ENCODE measurements at regions not wholly inside any gene's neighbourhood (a gene's known extent, or its start where the extent isn't known, plus 50 kb on each side); places are given as distances from the start of the nearest gene placed in this dataset.

- no peak for ATAC-seq (ENCODE audit: low FRiP score)
- Histone ChIP-seq H3K36me3 (ENCODE audit: control insufficient read depth in 1 of 2, insufficient read depth in 2 of 2, low read length in 1 of 2) (no peaks in the 10 kb centered on the region), H3K9me3 (ENCODE audit: control insufficient read depth, low read length) (no peaks in the 10 kb centered on the region), H3K27me3 (ENCODE audit: control insufficient read depth in 1 of 2, insufficient read depth in 2 of 2, low read length in 1 of 2) (peaks cover 0 to 1% of the 10 kb centered on the region in 2 donors), H3K27ac (ENCODE audit: low read depth in 1 of 2, low read length in 2 of 2) (no peak overlapping the region), H3K4me3 (ENCODE audit: low read length in 2 of 2) (no peak overlapping the region), H3K4me1 (ENCODE audit: control insufficient read depth in 1 of 2, insufficient read depth in 2 of 2, low read length in 2 of 2) (no peaks in the 10 kb centered on the region)
- no peak for DNase-seq
- intact Hi-C loops (cut with DNase I) = no loop called here
- WGBS, 2 donors = 0 to 12% methylated on average over 2 of the region's 2 CpGs
Observed at GRCh38 chr5:4418084-4418483, 722.0 kb upstream of the ADAMTS16 start.

GRCh38 chr5:4419281-4419680, 720.8 kb upstream of the ADAMTS16 start:
- intact Hi-C loops (cut with DNase I) = no loop called here
- no peak overlapping the region for H3K4me3 ChIP-seq (ENCODE audit: low read length in 2 of 2)
- no peak for ATAC-seq (ENCODE audit: low FRiP score)
- no peaks in the 10 kb centered on the region for H3K9me3 ChIP-seq (ENCODE audit: control insufficient read depth, low read length)
- H3K36me3 ChIP-seq (ENCODE audit: control insufficient read depth in 1 of 2, insufficient read depth in 2 of 2, low read length in 1 of 2) = no peaks in the 10 kb centered on the region
- no peak overlapping the region for H3K27ac ChIP-seq (ENCODE audit: low read depth in 1 of 2, low read length in 2 of 2)
- 20 to 31% methylated on average over 8 of the region's 8 CpGs for WGBS, 2 donors
- H3K4me1 ChIP-seq (ENCODE audit: control insufficient read depth in 1 of 2, insufficient read depth in 2 of 2, low read length in 2 of 2) = no peaks in the 10 kb centered on the region
- peaks cover 0 to 1% of the 10 kb centered on the region in 2 donors for H3K27me3 ChIP-seq (ENCODE audit: control insufficient read depth in 1 of 2, insufficient read depth in 2 of 2, low read length in 1 of 2)
- no peak for DNase-seq

GRCh38 chr5:4420177-4420576, 720.0 kb upstream of the ADAMTS16 start:
- Histone ChIP-seq H3K27me3 (ENCODE audit: control insufficient read depth in 1 of 2, insufficient read depth in 2 of 2, low read length in 1 of 2) (peaks cover 0 to 1% of the 10 kb centered on the region in 2 donors), H3K27ac (ENCODE audit: low read depth in 1 of 2, low read length in 2 of 2) (no peak overlapping the region), H3K36me3 (ENCODE audit: control insufficient read depth in 1 of 2, insufficient read depth in 2 of 2, low read length in 1 of 2) (no peaks in the 10 kb centered on the region), H3K9me3 (ENCODE audit: control insufficient read depth, low read length) (no peaks in the 10 kb centered on the region), H3K4me3 (ENCODE audit: low read length in 2 of 2) (no peak overlapping the region), H3K4me1 (ENCODE audit: control insufficient read depth in 1 of 2, insufficient read depth in 2 of 2, low read length in 2 of 2) (no peaks in the 10 kb centered on the region)
- 89 to 93% methylated on average over 3 of the region's 3 CpGs for WGBS, 2 donors
- intact Hi-C loops (cut with DNase I) = no loop called here
- DNase-seq = no peak
- no peak for ATAC-seq (ENCODE audit: low FRiP score)

- H3K36me3 ChIP-seq (ENCODE audit: control insufficient read depth in 1 of 2, insufficient read depth in 2 of 2, low read length in 1 of 2) = no peaks in the 10 kb centered on the region
- H3K27ac ChIP-seq (ENCODE audit: low read depth in 1 of 2, low read length in 2 of 2) = no peak overlapping the region
- no peak overlapping the region for H3K4me3 ChIP-seq (ENCODE audit: low read length in 2 of 2)
- peaks cover 0 to 1% of the 10 kb centered on the region in 2 donors for H3K27me3 ChIP-seq (ENCODE audit: control insufficient read depth in 1 of 2, insufficient read depth in 2 of 2, low read length in 1 of 2)
- no peak for ATAC-seq (ENCODE audit: low FRiP score)
- 64 to 65% methylated on average over 6 of the region's 6 CpGs for WGBS, 2 donors
- H3K4me1 ChIP-seq (ENCODE audit: control insufficient read depth in 1 of 2, insufficient read depth in 2 of 2, low read length in 2 of 2) = no peaks in the 10 kb centered on the region
- DNase-seq = no peak
- intact Hi-C loops (cut with DNase I) = no loop called here
- no peaks in the 10 kb centered on the region for H3K9me3 ChIP-seq (ENCODE audit: control insufficient read depth, low read length)
Observed at GRCh38 chr5:4420681-4421080, 719.4 kb upstream of the ADAMTS16 start.

GRCh38 chr5:4422247-4422646, 717.9 kb upstream of the ADAMTS16 start:
- 39 to 44% methylated on average over 3 of the region's 3 CpGs for WGBS, 2 donors
- intact Hi-C loops (cut with DNase I) = no loop called here
- H3K9me3 ChIP-seq (ENCODE audit: control insufficient read depth, low read length) = no peaks in the 10 kb centered on the region
- DNase-seq (no peak), ATAC-seq (ENCODE audit: low FRiP score) (no peak)
- H3K36me3 ChIP-seq (ENCODE audit: control insufficient read depth in 1 of 2, insufficient read depth in 2 of 2, low read length in 1 of 2) = no peaks in the 10 kb centered on the region
- no peaks in the 10 kb centered on the region for H3K4me1 ChIP-seq (ENCODE audit: control insufficient read depth in 1 of 2, insufficient read depth in 2 of 2, low read length in 2 of 2)
- no peak overlapping the region for H3K4me3 ChIP-seq (ENCODE audit: low read length in 2 of 2)
- no peak overlapping the region for H3K27ac ChIP-seq (ENCODE audit: low read depth in 1 of 2, low read length in 2 of 2)
- H3K27me3 ChIP-seq (ENCODE audit: control insufficient read depth in 1 of 2, insufficient read depth in 2 of 2, low read length in 1 of 2) = peaks cover 0 to 1% of the 10 kb centered on the region in 2 donors

GRCh38 chr5:4424895-4425294, 715.2 kb upstream of the ADAMTS16 start:
- no peaks in the 10 kb centered on the region for H3K4me1 ChIP-seq (ENCODE audit: control insufficient read depth in 1 of 2, insufficient read depth in 2 of 2, low read length in 2 of 2)
- no peaks in the 10 kb centered on the region for H3K36me3 ChIP-seq (ENCODE audit: control insufficient read depth in 1 of 2, insufficient read depth in 2 of 2, low read length in 1 of 2)
- peaks cover 0 to 1% of the 10 kb centered on the region in 2 donors for H3K27me3 ChIP-seq (ENCODE audit: control insufficient read depth in 1 of 2, insufficient read depth in 2 of 2, low read length in 1 of 2)
- no peak for ATAC-seq (ENCODE audit: low FRiP score)
- intact Hi-C loops (cut with DNase I) = no loop called here
- H3K27ac ChIP-seq (ENCODE audit: low read depth in 1 of 2, low read length in 2 of 2) = no peak overlapping the region
- no peaks in the 10 kb centered on the region for H3K9me3 ChIP-seq (ENCODE audit: control insufficient read depth, low read length)
- 72 to 80% methylated on average over 4 of the region's 4 CpGs for WGBS, 2 donors
- no peak for DNase-seq
- no peak overlapping the region for H3K4me3 ChIP-seq (ENCODE audit: low read length in 2 of 2)

GRCh38 chr5:4440536-4440935, 699.6 kb upstream of the ADAMTS16 start:
- DNase-seq (no peak), ATAC-seq (ENCODE audit: low FRiP score) (no peak)
- WGBS, 2 donors = 75% methylated on average over 2 of the region's 2 CpGs
- no peak overlapping the region for H3K4me3 ChIP-seq (ENCODE audit: low read length in 2 of 2)
- no peak overlapping the region for H3K27ac ChIP-seq (ENCODE audit: low read depth in 1 of 2, low read length in 2 of 2)
- no peaks in the 10 kb centered on the region for H3K36me3 ChIP-seq (ENCODE audit: control insufficient read depth in 1 of 2, insufficient read depth in 2 of 2, low read length in 1 of 2)
- H3K4me1 ChIP-seq (ENCODE audit: control insufficient read depth in 1 of 2, insufficient read depth in 2 of 2, low read length in 2 of 2) = no peaks in the 10 kb centered on the region
- no peaks in the 10 kb centered on the region for H3K27me3 ChIP-seq (ENCODE audit: control insufficient read depth in 1 of 2, insufficient read depth in 2 of 2, low read length in 1 of 2)
- peaks cover 1% of the 10 kb centered on the region for H3K9me3 ChIP-seq (ENCODE audit: control insufficient read depth, low read length)
- intact Hi-C loops (cut with DNase I) = no loop called here

GRCh38 chr5:4442221-4442620, 697.9 kb upstream of the ADAMTS16 start:
- no peak for DNase-seq
- H3K4me3 ChIP-seq (ENCODE audit: low read length in 2 of 2) = no peak overlapping the region
- H3K27me3 ChIP-seq (ENCODE audit: control insufficient read depth in 1 of 2, insufficient read depth in 2 of 2, low read length in 1 of 2) = no peaks in the 10 kb centered on the region
- WGBS, 2 donors = 77 to 80% methylated on average over 4 of the region's 4 CpGs
- no peaks in the 10 kb centered on the region for H3K4me1 ChIP-seq (ENCODE audit: control insufficient read depth in 1 of 2, insufficient read depth in 2 of 2, low read length in 2 of 2)
- no peaks in the 10 kb centered on the region for H3K36me3 ChIP-seq (ENCODE audit: control insufficient read depth in 1 of 2, insufficient read depth in 2 of 2, low read length in 1 of 2)
- H3K27ac ChIP-seq (ENCODE audit: low read depth in 1 of 2, low read length in 2 of 2) = no peak overlapping the region
- peaks cover 1% of the 10 kb centered on the region for H3K9me3 ChIP-seq (ENCODE audit: control insufficient read depth, low read length)
- ATAC-seq (ENCODE audit: low FRiP score) = no peak
- intact Hi-C loops (cut with DNase I) = no loop called here

GRCh38 chr5:4447657-4448056, 692.5 kb upstream of the ADAMTS16 start:
- Histone ChIP-seq H3K36me3 (ENCODE audit: control insufficient read depth in 1 of 2, insufficient read depth in 2 of 2, low read length in 1 of 2) (no peaks in the 10 kb centered on the region), H3K4me1 (ENCODE audit: control insufficient read depth in 1 of 2, insufficient read depth in 2 of 2, low read length in 2 of 2) (no peaks in the 10 kb centered on the region), H3K27ac (ENCODE audit: low read depth in 1 of 2, low read length in 2 of 2) (no peak overlapping the region), H3K4me3 (ENCODE audit: low read length in 2 of 2) (no peak overlapping the region), H3K9me3 (ENCODE audit: control insufficient read depth, low read length) (peaks cover 1% of the 10 kb centered on the region), H3K27me3 (ENCODE audit: control insufficient read depth in 1 of 2, insufficient read depth in 2 of 2, low read length in 1 of 2) (no peaks in the 10 kb centered on the region)
- DNase-seq (no peak), ATAC-seq (ENCODE audit: low FRiP score) (no peak)
- intact Hi-C loops (cut with DNase I) = no loop called here
- 85 to 89% methylated on average over 1 of the region's 1 CpG for WGBS, 2 donors
